Colon (tissue), 2 donors: ENCODE measurements at regions not wholly inside any gene's neighbourhood (a gene's known extent, or its start where the extent isn't known, plus 50 kb on each side); places are given as distances from the start of the nearest gene placed in this dataset.

Experiments used
- FAIRE-seq: peaks from 2 replicates; lab custom pipeline; 2012; peaks lifted over from hg19 to GRCh38; lab: Jason Lieb, UNC
- donor health status: control.
- donor health status: control.

DNA sequence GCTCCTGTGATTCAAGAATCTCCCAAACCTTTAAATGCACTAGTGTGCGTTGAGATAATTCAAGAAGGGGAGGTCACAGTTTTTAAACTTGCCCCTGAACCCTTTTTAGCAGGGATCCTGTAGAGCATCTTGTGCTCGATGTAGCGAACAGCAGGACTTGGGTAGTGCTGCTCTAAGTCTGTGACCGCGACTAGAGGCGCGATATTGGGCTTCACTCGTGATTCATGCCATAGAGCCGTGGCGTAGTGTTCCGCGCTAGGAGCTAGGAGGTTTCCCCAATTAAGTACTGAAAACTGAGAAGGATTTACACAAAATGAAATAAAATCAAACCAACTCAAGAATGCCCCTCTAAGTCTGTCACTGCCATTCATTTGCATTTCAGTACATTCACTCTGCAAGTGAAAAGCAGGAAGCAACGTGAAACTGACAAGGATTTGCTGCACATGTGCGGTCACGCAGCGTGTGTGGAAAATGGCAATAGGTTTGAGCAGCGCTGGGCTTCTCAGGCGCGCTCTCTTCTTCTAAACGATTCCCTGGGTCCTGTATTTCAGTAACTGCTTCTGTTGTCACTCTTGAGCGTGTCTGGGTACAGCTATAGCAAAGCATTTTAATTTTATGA is 1135.9 kb upstream of the WWC1 start:
- FAIRE-seq, result no peak

GRCh38 chr5:167156446-167156845 is 1135.0 kb upstream of the WWC1 start:
- no peak for FAIRE-seq

DNA sequence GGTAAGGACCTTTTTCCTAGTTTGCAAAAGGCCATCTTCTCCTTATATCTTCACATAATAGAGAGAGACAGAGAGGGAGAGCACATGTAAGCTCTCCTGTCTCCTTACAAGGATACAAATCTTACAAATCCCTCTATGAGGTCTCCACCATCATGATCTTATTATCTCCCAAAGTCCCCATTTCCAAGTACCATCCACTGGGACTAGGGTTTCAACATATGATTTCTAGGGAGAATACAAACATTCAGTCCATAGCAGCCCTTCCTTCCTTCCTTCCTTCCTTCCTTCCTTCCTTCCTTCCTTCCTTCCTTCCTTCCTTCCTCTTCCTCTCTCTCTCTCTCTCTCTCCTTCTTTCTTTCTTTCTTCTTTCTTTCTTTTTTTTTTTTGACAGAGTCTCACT is 1132.9 kb upstream of the WWC1 start:
- no peak for FAIRE-seq

DNA sequence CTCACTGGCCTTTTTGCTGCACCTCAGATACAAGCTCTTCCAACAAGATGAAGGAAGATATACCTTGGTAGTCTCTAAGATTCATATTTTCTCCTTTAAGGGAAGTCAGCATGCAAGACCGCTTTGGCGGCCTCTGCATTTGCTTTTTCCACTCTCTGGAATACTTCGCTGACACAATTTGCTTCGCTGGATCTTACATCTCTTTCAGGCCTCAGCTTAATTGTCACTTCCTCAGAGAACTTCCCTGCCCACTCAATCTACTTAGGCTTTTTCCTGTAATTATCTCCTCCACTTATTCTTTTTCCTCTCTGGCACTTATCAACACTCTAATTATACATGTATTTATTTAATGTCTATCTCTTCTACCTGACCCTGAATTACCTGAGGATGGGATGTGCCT is 1131.1 kb upstream of the WWC1 start:
- FAIRE-seq, result no peak

DNA sequence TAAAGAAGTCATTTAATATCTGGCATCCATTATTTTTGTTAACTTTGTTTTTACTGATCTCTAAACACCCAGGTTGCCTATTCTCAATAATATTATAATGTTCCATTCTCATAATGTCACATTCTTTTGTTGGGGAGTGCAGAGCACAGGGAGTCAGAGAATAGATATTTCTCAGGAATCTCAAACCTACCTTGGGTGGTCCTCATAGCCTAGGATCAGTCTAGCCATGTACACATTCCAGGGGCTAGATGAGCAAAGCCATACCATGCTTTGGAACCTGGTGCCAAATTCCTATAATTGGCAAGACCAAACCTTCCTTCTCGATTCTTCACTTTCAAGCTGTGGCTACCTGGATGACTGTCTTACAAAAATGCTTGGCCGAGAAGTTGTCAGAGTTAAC is 1124.7 kb upstream of the WWC1 start:
- FAIRE-seq, result no peak

- no peak for FAIRE-seq
Observed at GRCh38 chr5:167167191-167167795, 1124.2 kb upstream of the WWC1 start.

GRCh38 chr5:167168971-167169370 is 1122.5 kb upstream of the WWC1 start:
- FAIRE-seq, result no peak

GRCh38 chr5:167171056-167171455 is 1120.4 kb upstream of the WWC1 start:
- no peak for FAIRE-seq

DNA sequence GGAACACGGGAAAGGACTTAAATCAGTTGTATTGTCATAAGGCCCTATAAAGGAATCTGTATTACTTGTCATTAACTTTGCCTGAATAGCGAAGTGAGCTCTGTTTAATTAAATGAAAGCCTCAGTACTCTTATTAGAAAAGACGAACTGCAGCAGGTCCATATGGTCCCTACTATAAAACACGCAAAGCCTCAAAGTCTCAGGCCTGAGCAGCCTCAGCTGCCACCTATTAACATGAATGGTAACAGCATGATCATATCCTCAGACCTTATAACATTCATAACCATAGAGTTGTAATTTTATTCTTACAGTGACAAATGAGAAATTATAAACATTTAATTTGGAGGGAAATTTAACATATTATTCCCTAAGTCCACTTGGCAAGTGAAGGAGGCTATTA is 1113.7 kb upstream of the WWC1 start:
- no peak for FAIRE-seq

DNA sequence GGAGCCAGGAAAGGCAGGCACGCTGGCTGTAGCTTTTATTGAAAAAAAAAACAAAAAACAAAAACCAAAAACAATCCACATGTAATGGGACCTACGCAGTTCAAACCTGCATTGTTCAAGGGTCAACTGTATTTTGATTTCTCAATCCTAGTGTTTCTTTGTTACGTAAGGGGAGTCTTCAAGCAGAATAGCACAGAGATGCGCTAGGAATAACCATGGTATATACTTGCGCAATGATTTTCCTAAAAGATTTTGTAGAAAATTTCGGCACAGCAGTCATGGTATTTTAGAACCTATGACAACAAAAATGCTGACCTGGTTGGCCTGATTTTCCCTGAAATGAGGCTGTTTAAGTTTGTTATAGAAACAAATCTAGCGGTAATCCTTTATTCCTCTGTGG is 1110.5 kb upstream of the WWC1 start:
- FAIRE-seq, result no peak

DNA sequence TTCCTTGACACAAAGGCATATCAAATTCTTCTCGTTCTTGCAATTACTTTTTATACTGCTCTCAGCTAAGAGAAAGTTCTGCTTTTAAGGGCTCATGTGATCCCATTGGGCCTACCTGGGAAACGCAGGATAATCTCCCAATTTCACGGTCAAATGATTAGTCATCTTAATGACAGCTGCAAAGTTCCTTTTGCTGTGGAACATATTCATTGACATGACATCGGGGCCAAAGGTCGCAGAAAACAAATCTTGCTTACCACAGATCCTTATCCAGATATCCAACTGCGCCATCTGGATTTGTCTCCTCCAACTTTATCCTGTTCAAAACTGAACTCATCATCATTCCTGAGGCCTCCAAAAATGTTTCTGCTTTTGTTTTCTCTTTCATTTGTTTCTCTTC is 1085.6 kb upstream of the WWC1 start:
- FAIRE-seq, result no peak

DNA sequence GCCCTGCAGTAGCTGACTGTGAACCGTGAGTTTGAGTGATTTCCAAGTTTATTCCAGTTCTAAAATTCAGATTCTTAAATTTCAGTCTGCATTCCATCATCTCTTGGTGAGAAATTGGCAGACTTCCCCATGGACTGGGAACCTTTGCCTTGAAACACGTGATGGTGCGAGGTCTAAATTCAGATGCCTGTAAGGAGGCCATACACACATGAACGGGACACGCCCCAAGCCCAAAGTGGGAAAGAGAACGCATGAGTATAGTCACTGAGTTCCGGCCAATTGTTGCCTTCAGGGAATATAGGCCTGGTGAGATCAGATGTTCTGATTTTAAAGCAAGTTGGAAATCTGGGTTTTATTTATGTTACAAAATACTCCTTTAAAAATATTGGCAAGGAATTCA is 1084.4 kb upstream of the WWC1 start:
- FAIRE-seq, result no peak

GRCh38 chr5:167208911-167209310 is 1082.5 kb upstream of the WWC1 start:
- no peak for FAIRE-seq

DNA sequence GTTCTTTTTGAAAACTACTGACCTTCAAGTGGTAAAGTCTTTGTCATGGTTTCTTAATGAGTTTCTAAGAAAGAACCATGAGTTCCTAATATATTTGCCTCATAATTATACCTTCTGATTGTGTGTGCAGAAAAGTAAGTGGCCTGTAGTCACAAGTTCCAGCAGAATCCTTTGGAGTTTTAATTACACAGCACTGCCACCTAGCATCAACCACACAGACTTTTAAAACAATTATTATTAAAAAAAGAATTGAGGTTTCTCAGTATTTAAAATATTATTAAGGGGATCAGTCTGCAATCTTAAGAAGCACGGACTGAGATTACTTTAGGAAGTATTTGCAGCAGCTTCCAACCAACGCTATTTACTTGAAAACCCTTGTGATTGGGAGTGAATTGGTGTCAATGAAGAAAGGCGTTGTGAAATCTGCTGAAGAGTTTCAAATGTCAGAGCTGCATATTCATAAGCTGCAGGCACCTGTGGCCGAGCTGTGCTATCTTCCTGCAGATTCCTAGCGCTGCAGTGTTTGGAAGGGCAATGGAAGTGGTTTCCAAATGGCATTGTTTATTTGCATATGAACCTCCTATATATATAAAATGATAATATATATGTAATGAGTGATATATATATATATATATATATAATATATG is 1074.2 kb upstream of the WWC1 start:
- FAIRE-seq, result no peak

DNA sequence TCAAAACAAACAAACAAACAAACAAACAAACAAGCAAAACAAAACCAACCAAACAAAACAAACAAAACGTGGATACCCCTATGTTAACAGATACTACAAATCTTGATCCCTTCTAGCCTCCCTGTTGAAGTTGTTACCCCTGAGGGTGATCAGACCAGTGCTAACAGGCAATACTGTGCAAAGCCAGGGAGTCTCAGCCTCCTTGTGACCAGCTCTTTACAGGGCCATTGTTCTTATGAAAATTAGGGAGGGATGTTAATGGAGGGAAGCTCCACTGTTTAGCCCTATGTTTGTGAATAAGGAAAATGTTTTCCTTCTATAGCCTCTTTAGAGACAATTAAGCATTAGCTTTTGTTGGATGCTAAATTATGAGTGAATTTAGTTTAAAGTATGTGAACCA is 1072.1 kb upstream of the WWC1 start:
- no peak for FAIRE-seq

- no peak for FAIRE-seq
Observed at GRCh38 chr5:167226386-167226785, 1065.1 kb upstream of the WWC1 start.

DNA sequence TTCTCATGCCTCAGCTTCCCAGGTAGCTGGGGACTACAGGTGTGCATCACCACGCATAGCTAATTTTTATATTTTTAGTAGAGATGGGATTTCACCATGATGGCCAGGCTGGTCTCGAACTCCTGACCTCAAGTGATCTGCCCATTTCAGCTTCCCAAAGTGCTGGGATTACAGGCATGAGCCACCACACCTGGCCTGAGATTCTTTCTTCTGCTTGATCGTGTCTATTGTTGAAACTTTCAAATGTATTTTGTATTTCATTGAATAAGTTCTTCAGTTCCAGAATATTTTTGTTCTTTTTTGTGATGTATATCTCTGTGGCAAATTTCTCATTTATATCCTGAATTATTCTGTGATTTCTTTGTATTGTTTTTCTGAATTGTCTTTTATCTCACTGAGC is 1063.3 kb upstream of the WWC1 start:
- no peak for FAIRE-seq

DNA sequence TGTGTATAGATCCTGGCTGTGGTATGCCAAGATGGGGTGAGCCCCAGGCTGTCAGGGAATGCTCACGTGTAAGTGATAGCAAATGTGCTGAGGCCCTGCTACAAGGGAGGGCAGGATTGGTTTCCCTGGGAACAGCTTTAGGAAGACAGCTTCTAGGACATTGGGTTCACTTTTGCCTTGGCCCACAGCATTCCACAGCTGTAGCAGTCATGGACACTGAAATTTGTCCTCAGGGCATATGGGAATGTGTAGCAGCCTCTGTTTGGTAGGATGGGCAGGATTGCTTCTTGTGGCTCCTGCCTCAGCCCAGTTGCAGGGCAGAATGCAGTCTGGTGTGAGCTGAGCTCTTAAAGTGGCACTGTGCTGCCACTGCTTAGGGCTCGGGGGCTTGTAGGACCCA is 1061.7 kb upstream of the WWC1 start:
- no peak for FAIRE-seq

- FAIRE-seq, result no peak
Observed at GRCh38 chr5:167230414-167230813, 1061.0 kb upstream of the WWC1 start.

- no peak for FAIRE-seq
Observed at GRCh38 chr5:167232675-167233311, 1058.7 kb upstream of the WWC1 start.

DNA sequence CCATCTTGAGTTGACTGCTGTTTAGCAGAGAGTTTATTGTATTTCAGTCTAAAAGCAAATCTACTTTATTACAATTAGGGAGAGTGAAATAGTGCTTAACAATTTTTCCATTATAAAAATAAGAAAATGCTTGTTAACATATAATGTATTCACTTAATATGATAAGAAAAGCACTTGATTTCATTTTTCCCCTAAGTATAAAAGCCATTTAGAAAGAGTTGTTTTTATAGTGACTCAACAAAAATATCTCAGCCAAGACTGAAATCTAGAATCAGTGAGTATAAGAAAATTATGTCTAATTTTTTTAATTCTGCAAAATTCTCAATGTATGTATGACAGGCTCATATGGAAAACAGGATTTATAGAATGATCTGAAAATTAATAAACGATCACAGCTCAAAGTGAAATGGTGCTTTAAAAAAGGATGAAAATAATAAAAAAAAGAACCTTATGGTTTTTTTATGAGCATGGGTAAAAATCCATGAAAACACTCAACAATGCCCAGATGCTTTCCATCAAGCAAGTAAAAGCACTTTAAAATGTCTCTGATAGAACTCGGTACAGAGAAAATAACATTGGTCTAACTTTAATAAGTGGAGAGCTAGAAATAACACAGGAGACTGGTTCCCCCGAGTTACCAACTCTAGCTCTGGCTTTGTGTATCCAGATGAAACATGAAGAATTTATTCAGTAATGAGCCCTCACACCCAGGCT is 1057.8 kb upstream of the WWC1 start:
- FAIRE-seq, result no peak

DNA sequence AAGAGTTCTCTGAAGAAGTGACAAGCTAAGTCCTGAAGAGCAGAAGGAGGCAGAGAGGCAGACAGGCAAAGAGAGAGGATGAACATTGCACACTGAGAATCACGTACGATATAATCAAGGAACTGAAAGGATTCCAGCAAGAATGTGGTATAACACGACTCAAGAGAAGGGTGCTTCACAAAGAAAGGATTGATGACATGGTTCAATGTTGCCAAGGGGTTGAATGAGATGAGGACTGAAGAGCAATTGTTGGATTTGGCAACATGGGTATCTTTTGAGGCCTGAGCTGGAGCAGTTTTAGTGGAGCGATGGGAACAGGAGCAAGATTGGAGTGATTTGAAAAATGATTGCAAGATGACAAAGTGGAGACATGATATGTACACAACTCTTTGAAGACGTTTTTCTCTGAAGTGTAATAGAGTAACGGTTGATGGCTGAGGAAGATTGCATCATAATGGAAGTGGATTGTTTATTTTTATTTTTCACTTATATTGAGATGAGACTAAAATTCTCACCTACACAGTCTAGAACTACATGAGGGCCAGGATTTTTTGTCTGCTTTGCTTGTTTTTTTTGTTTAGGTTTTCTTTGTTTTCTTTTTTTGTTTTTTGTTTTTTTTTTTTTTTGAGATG is 1049.9 kb upstream of the WWC1 start:
- FAIRE-seq, result no peak
